ENCODE measurements at regions not wholly inside any gene's neighbourhood (a gene's known extent, or its start where the extent isn't known, plus 50 kb on each side); places are given as distances from the start of the nearest gene placed in this dataset.

- no peak for DNase-seq (ENCODE audit: extremely low read depth in 1 of 2, low read depth in 1 of 2)
Measured at GRCh38 chr10:7478727-7479457, 68.1 kb upstream of the SFMBT2 start.

DNA sequence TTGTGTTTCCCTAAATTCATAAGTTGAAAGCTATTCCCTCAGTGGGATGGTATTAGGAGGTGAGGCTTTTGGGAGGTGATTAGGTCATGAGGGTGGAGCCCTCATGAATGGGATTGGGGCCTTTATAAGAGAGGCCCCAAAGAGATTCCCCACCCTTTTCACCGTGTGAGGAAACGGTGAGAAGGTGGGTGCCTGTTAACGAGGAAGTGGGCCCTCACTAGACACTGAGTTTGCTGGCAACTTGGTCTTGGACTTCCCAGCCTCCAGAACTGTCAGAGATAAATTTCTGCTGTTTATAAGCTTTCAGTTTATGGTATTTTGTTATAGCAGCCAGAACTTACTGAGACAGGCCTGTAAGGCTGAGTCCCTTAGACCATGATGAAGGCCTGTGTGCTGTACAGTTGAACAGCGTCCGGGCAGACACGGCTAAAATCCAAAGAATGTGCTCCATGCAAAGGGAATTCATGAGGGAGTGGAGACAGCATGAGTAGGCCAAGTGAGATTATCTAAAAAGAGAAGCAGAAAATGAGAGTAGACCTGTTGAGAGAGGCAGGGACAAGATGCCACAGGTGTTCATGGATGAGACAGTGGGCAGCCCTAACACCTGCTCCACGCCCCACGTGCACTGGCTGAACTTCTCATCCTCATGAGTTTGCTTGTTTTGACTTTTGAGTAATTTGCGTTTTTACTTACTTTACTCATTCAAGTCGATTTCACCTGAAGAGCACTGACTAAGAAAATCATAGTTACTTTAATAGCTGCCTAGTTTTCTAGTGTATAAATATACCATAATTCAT lies 66.9 kb upstream of the SFMBT2 start:
- no peak for DNase-seq (ENCODE audit: extremely low read depth in 1 of 2, low read depth in 1 of 2)

DNA sequence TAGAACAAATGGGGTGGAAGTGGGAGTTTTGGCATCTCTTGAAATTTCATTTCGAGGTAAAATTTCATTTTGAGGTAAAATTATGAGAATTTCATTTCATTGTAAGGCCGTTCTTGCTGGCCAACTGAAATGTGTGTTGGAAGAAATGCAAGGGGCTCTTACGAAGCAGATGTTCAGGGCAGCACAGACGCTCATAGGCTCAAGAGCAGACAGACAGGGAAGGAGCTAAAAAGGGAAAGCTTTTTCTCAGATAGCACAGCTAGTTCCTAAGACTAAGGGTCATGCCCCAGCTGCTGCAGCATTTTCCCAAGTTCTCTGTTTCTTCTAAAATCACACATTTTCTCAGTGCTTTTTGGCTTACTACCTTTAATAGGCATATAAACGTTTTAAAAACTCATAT lies 65.1 kb upstream of the SFMBT2 start:
- DNase-seq (ENCODE audit: extremely low read depth in 1 of 2, low read depth in 1 of 2) = no peak

DNA sequence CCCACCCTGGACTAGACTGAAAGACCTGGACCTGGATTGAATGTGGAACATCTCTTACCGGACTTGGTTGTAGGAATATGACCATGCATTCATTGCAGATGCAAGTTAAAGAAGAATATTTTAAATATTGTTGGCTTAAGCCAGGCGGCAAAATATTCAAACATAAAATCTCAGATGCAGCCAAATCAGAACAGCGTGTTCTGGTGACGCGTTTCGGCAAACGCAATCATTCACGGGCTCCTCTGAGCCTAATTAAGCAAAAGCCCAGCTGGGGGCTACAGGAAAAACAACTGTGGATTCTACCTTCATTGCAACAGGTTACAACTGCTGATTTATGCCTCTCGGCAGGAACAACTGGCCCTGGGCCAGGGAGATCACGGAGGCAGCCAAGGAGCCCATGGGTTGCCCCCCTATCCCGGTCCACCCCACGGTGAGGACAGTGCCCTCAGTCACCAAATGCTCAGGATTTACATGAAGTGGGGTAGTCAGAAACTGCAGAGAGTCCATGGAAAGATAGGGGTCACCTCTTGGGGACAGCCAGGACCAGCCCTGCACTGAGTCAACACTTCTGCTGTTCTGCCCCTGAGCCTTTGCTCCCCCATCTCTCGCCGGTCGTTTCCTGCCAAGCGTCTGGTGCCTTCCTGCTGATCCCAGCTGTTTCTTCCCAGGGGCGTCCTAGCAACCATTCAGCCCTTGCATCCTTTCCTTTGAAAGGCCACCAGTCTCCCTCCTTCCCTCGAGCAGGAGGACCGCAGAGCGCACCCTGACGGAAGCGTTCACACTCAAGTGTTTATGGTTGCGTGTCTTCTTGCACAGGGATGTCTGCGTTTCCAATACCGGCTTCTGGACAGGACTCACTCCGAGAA lies 64.4 kb upstream of the SFMBT2 start:
- DNase-seq (ENCODE audit: extremely low read depth in 1 of 2, low read depth in 1 of 2) = no peak

DNA sequence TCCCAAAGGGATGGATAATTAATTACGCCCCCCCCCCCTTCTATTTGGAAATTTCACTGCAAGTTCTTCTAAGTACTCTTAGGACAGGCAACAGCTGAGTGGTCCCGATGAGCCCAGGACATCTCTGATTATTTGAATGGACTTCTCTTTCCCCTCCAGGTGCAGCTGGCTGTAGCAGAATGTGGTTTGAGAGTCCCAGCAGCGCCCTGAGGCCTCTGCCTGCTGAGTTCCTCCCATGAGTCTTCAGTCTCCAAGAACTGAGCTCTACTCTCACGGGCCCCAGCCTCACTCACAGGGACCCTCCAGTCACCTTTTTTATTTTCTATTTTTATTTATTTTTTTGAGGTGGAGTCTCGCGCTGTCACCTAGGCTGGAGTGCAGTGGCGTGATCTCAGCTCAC lies 63.6 kb upstream of the SFMBT2 start:
- no peak for DNase-seq (ENCODE audit: extremely low read depth in 1 of 2, low read depth in 1 of 2)

GRCh38 chr10:7473474-7473873 lies 62.6 kb upstream of the SFMBT2 start:
- DNase-seq (ENCODE audit: extremely low read depth in 1 of 2, low read depth in 1 of 2) = no peak

DNA sequence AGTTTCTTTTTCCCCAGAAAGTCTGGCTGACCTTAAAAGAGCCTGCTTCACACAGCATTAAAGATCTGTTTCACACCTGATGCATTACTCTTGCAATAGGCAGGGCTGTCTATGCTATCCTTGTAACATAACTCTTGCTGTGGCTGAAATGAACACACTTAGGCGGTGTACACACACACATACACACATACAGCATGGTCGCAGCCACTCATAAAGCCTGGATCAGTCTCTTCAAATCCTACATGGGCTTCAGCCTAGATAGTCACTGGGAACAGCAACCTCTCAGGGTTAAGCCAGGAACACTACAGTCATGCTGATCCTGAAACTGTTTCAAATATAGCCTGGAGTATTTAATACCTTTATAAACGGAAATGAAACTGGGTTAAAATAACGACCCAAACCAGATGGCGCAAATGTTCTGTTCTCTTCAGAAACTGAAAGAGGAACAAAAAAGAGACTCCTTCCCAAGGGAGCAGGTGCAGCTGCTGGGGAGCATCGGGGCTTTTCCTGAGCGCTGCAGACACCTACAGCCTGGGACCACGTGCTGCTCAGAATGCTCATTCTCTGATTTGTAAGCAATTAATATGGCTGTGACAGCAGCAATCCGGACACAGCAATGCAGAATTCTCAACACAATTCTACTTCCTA lies 61.0 kb upstream of the SFMBT2 start:
- no peak for DNase-seq (ENCODE audit: extremely low read depth in 1 of 2, low read depth in 1 of 2)

DNA sequence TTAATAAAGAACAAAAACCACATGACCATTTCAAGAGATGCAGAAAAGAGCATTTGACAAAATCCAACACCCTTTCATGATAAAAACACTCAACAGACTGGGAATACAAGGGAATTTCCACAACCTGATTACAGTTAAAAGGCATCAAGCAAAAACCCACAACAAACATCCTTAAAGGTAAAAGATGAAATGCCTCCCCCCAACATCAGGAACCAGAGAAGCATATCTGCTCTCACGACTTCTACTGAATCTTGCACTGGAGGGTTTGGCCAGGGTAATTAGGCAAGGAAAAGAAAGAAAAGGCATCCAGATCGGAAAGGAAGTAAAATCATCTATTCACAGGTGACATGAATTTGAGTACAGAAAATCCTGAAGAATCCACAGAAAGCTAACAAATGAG lies 59.5 kb upstream of the SFMBT2 start:
- no peak for DNase-seq (ENCODE audit: extremely low read depth in 1 of 2, low read depth in 1 of 2)

- DNase-seq (ENCODE audit: extremely low read depth in 1 of 2, low read depth in 1 of 2) = no peak
Measured at GRCh38 chr10:7467031-7467667, 56.3 kb upstream of the SFMBT2 start.

GRCh38 chr10:7464691-7465090 lies 53.9 kb upstream of the SFMBT2 start:
- DNase-seq (ENCODE audit: extremely low read depth in 1 of 2, low read depth in 1 of 2) = no peak
